DMS 273 (cell line): ENCODE measurements at regions not wholly inside any gene's neighbourhood (a gene's known extent, or its start where the extent isn't known, plus 50 kb on each side); places are given as distances from the start of the nearest gene placed in this dataset.
A peak's percentile ranks its signal among the peaks of the same experiment; 100 is the strongest.
"Not testable (repeated sequence)": the region's sequence is repeated elsewhere in the genome, so short reads cannot be mapped to it uniquely, and the experiment has no call there.

Experiments
- DNase-seq: peaks from one replicate; lab custom pipeline; 2025; ENCODE audit not compliant: unreplicated experiment; lab: John Stamatoyannopoulos, UW

DNA sequence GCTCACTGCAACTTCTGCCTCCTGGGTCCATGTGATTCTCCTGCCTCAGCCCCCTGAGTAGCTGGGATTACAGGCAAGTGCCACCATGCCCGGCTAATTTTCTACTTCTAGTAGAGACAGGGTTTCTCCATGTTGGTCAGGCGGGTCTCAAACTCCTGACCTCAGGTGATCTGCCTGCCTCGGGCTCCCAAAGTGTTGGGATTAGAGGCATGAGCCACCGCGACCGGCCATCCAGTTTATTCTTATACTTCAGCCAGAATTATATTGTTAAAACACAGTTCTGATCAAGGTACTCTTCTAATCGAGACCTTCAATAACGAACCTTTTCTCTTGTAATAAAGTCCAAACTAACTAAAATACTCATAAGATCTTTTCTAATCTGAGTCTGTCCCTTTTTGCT is 119.6 kb upstream of the FAR2 start:
- not testable (repeated sequence) for DNase-seq

DNA sequence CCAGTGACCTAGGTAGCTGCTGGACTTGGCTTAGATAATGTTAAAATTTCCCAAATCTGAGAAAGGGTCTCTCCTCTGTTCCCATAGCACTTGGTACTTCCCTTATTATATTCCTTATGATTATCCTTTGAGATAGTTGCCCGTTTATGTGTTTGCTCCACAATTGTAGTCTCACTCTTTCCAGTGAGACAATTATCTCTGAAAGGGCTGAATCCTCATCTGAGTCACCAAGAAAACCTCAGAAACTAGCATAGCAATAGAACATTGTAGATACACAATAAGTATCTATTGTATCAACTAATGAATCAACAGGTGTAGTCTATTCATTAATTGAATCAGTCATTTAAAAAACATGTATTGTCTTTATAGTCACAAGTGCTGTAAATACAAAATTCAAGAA is 119.1 kb upstream of the FAR2 start:
- DNase-seq = no peak

DNA sequence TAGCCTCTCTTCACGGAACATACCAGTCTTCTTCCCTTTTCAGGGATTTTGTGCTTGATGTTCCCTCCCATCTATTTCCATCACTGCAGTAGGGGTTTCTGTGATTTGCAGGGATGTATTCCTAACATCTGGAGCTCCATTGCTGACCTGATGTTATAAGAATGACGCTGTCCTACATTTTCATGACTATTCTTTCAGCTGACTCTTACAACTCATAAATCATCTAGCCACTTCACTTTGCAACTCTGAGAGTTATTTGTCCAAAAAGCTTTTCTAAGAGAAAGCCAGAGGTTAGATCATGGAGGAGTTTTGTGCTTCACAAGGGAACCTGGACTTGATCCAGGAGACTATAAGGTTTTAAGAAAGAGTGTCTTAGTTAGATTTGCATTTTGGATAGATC is 116.6 kb upstream of the FAR2 start:
- no peak for DNase-seq

DNA sequence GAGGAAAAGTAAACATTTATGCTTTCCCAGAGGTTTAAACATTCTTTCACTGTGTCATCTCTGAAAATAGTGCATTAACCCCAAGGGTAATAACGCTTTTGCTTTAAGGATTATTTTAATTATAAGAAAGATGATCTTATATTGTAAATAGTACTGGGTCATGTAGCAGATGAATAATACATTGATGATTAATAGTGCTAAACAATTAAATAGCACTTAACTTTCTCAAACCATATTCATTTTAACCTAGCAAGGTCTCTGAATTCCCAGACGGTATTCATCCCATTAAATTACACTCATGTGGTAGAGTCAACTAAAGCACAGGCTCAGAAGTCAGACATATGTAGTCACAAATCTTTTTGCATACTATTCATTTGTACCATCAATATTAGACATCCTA is 115.6 kb upstream of the FAR2 start:
- no peak for DNase-seq

DNA sequence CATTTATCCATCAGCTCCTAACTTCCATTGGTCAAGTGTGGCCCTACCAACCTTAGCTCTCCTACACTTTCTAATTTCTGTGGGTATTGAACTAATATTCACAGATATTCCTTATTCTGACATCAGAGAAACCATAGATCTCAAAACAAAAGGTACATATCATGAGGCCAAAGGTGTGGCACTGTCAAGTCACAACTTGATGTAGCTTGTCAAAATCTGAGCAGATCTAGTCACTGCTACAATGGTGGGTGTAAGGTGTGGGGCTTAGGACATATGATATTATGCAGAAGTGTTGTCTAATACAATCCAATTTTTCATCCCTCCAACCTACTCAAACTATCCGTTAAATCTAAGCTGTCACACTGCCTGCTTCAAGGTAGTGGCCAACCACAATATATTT is 114.0 kb upstream of the FAR2 start:
- DNase-seq = no peak

DNA sequence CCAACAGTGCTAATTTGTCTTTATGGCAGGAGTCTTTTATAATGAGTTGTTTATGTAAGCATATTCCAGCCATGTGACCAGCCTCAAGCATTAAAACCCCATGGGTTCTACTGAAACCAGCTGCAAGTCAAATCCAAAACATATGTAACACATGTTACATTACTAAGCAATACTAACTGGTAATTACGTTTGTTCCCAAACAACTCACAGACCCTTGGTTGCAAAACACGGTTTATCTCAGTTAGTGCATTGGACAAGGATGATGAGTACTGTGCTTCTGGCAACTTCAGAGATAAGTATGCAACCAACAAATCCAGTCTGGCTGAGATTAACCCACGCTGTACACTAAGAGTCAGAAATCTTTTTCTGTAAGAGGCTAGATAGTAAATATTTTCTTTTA is 110.1 kb upstream of the FAR2 start:
- no peak for DNase-seq

DNA sequence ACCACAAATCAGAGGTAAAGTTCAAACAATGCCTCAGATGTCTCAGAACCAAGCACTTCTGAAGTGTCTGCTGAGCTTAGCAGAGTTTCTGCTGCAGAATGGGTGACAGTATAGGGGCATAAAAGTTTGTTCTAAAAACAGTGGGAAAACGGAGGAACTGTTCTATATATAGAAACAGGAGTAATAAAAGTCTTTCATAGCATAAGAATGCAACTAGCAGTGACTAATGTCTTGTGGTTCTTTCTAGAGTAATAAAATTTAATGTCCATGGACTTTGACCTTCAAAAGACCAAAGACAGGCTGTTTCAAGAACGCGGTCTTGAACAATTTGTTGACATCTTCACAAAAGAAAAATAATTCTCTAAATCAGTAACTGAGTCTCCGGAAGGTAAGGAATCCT is 107.5 kb upstream of the FAR2 start:
- DNase-seq = no peak

DNA sequence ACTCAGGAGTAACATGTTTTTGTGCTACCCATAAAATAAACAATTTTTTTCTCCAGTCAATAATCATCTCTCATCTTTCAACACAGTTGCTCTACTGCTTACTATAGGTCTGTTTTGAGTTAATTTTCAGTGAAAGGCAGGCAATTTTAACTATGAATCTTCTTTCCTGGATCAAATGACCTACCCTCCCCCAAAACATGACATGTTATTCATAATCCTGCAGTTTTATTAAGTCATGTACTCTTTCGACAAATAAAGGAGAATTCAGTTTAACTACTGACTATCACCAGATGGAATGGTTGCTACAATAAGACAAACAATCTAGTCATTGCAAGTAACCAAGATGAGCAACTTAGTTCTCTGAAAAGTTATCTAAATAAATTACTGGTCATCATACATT is 106.0 kb upstream of the FAR2 start:
- DNase-seq = no peak

DNA sequence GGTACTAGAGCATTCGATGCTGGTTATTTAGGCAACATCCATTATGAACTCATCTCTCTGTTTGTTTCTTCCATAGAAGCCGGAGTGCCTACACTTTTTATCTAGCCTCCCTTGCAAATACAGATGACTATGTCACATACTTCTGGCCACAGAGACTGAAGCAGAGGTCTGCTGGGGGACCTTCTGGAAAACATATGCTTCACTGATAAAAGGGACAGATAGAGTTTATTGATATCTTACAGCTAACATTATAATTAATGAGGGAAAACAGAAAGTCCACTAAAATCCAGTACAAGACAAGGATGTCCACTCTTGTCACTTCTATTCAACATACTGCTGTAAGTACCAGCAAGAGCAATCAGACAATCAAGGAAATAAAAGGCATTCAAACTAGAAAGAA is 104.3 kb upstream of the FAR2 start:
- no peak for DNase-seq

DNA sequence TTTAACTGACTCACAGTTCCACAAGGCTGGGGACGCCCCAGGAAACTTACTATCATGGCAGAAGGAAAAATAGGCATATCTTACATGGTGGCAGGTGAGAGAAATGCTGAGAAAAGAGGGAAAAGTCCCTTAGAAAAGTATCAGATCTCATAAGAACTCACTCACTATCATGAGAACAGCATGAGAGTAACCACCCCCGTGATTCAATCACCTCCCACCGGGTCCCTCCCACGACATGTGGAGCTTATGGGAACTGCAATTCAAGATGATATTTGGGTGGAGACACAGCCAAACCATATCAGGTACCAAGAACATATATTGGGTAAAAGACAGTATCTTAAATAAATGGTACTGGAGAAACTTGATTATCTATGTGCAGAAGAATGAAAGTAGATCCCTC is 100.3 kb upstream of the FAR2 start:
- DNase-seq = no peak

DNA sequence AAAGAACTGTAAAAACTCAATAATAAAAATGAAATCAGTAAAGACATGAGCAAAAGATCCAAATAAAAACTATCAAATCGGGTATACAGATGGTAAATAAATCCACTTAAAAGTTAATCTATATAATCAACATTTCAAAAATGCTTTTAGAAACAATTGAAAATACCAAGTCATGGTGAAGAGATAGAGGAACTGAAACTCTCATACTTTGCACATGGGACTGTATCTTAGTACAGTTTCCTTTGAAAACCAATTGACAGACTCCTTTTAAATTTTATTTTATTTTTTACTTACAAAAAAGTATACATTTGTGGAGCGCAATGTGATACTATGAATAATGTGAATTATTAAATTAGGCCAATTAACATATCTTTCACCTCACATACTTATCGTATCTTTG is 98.6 kb upstream of the FAR2 start:
- DNase-seq = no peak

DNA sequence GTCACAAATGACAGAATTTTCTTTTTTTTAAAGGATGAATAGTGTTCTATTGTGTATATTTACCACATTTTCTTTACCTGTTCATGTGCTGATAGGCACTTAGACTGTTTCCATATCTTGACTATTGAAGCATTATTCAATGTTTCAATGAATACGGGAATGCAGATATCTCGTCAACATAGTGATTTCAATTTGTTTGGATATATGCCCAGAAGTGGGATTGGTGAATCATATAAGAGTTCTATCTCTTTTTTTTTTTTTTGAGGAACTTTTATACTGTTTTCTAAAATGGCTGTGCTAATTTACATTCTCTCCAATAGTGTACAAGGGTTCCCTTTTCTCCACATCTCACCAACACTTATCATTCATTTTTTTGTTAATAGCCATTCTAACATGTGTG is 97.9 kb upstream of the FAR2 start:
- no peak for DNase-seq

DNA sequence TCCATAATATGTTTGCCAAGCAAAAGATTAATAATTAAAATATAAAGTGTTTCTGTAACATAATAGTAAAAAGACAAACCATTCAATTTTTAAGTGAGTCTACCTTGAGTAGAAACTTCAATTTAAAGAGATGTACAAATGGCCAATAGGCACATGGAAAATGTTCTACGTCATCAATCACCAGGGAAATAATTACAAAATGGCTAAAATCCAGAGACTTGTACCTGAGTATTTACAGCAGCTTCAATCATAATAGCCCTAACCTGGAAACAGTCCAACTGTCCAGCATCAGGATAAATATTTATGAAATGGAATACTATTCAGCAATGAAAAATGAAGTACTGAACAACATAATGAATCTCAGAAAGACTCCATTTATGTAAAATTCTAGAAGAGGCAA is 95.5 kb upstream of the FAR2 start:
- DNase-seq = no peak

DNA sequence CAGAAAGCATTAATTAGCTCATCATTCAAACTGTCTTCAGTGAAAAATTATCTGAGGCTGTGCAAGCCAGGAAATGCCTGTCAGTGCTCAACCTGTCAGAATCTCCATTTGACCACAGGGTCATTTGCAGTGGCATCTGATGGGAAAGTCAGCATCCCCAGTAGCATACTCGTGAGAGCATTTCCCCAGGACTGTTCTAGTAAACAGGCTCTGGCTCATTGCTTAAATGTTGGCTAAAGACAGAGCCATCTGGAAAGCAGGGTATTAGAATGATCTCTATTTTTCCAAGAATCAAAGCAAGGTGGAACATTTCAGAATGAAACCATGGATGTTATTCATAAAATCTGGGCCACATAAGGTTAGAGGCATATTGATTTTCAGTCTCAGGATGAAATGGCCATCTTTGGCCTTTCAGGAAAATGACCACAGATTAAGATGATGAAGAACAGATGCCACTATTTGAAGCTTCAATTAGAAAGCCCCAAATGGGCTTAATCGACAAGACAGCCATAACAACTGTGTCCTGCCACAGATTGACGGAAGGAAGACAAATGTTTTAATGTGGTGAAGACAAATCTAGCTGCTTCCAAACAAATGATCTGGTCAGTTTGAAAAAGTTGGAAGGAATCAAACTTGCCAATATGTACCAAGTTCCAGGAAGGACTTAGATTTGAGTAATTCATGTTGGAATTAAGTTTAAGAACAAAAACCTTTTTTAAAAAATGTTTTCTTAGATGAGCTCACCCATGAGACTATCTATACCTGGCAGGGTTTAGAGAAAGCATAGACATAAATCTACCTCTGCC is 94.0 kb upstream of the FAR2 start:
- DNase-seq = no peak

DNA sequence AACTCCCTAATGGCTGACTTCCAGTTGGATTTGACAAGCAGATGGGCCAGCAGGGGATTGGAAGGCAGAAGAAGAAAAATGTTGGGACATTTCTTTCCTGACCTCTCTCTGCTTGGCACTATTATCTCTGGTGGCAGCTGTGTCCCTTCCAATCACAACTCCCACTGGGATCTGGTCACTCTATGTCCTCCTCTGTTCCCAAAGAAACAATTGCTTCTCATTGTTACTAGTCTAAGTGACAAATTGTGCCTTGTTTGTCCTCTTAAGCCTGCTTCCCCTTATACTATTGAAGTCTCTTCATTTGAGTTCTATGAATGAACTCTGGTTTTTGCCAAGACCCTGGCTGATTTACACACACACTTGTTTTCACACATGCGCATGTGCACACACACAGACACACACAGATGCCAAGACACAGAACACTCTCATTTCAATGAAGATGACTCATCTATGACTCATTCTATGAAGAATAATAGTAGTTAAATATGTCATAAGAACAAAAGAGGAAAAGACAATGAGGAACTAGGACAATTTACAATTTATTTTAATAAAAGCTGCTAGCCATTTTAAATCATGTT is 83.0 kb upstream of the FAR2 start:
- DNase-seq = no peak

DNA sequence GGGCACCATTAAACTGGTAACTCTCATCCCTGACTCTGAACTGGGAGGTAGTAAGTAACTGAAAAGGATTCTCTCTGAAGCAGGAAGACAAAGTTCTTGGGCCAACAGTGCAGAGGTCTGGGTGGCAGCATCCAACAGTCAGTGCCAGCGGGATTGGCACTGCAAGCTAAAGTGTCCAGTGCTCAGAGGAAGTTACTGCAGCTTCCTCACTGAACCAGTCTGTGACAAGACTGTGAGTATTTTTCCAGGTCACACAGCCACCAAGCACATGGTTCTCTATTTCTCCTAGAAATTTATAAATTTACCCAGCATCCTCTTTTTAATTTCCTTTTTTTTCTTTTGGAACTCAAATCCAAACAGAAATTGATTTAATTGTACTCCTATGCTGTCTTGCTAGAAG is 81.6 kb upstream of the FAR2 start:
- DNase-seq = no peak

DNA sequence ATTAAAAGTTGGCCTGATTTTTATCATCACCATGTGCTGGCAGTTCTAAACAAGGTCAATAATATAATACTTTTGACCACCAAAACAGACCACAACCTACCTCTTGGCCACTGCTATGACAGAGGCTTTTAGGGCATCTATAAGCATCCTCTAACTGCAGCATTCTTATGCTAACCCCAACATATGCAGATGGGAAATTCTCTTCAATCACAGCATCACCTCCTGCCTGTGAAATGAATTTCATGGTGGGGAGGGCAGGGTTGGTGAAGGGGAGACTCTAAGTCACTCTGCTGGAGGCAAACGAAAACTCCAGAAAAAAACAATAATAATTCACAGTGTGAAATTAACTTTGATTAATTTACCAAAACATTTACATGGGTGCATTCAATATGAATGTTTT is 78.8 kb upstream of the FAR2 start:
- DNase-seq = no peak

DNA sequence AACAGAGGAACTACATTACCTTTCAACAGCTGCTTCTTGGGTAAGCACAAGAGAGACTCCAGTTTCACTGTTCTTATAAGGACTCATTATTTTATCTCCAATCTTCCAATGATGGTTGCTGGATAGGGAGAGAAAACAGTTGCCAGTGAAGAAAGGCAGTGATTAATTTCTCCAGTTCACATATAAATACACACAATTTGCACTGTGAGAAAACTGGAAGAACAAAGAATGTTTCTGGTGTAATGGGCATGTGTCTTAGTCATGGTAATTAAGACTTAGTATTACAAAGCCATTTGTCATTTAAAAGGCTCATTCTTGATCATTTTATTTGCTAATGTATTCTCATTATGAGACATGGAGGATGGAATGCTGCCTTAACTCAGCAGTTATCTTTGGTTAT is 78.0 kb upstream of the FAR2 start:
- DNase-seq = no peak

DNA sequence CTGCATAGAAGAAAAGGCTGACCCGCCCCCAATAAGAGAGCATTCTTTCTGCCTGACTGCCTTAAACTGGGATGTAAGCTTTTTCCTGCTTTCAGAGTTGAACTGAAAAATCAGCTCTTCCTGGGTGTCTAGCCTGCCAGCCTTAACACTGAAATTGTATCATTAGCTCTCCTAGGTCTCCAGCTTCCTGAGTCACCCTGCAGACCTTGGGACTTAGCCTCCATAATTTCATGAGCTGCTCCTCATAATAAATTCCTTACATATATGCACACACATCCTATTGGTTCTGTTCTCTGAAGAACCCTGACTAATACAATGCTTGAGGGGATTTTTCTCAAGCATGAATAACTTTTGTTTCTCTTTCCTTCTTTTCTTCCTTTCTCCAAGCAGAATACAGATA is 76.4 kb upstream of the FAR2 start:
- no peak for DNase-seq

DNA sequence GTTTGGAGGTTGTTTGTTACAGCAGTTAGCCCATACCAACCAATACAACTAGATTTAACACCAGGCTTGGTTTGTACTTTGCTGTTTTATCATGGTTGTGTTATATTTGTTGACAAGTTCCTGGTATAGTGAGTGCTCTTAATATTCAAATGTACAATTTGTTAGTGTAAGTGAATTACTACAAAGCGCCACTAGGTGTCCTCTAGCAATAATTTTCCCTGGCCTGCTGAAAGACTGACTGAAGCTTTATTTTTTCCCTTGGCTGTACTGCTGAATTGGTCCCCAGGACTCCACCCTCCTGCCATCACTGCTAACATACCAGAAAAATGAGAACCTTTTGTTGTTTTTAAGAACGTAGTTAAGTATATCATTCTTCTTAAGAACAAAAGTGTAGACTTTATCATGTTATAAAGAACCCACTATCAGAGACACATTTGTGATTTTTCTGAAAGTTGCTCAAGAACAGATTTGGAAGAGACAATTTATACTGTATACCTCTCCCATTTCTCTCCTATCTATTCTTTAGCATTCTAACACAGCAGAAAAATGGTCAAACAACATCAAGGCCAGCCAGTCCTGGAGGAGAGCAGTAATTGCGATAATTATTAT is 75.3 kb upstream of the FAR2 start:
- DNase-seq = peak; percentile 55

DNA sequence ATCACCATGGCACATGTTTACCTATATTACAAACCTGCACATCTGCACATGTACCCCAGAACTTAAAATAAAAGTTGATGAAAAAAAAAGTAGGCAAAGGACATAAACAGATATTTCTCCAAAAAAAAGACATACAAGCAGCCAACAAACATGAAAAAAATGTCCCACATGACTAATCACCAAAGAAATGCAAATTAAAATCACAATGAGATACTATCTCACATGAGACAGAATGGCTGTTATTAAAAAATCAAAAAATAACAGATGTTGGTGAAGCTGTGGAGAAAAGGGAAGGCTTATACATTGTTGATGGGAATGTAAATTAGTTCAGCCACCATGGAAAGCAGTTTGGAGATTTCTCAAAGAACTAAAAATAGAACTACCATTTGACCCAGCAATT is 68.0 kb upstream of the FAR2 start:
- DNase-seq = no peak

DNA sequence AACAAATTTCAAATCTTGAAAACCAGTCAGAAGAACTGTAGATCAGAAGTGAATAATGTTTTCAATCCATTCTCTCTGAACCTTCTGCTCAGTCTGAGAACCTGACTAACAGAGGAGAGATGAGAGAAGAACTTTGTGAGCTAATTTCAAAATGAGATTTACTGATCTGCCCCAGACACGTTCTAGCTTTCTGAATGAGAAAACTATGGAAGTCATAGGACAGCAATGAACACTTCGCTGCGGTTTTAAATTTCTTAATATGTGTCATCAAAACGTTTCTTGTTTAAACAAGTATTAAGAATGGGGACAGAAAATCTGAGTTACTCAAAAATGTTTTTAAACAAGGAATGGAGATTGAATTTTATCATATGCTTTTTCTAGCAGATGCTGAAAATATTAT is 66.6 kb upstream of the FAR2 start:
- no peak for DNase-seq
